Ovary (tissue), 3 donors: ENCODE measurements at regions not wholly inside any gene's neighbourhood (a gene's known extent, or its start where the extent isn't known, plus 50 kb on each side); places are given as distances from the start of the nearest gene placed in this dataset.

Source experiments
- CTCF ChIP-seq, 3 donors: fragments of 450-650 bp in 2 of 3; fragments of 200-600 bp in 1 of 3; IDR thresholded peaks; one replicate each; pipeline versions ENCODE4 v1.5.1 to v1.8.0; 2016 to 2022; ENCODE audit warnings: antibody characterized with exemption in 3 of 3, mild to moderate bottlenecking in 1 of 3
- POLR2A ChIP-seq: fragments of 450-650 bp; IDR thresholded peaks from one replicate; pipeline ENCODE4 v1.6.1; 2017; ENCODE audit warnings: antibody characterized with exemption, mild to moderate bottlenecking, moderate library complexity
- donor health status: DM: no; HTN: no; CAD: no.

GRCh38 chr7:46156853-46157252, 235.8 kb upstream of the IGFBP3 start:
- TF ChIP-seq POLR2A (no peak), CTCF (IDR thresholded peaks at IDR 0.05) (no peak)
